Heart right ventricle (tissue), 16 donors: ENCODE measurements at regions not wholly inside any gene's neighbourhood (a gene's known extent, or its start where the extent isn't known, plus 50 kb on each side); places are given as distances from the start of the nearest gene placed in this dataset.
A peak's percentile ranks its signal among the peaks of the same experiment; 100 is the strongest.

Experiments
- ATAC-seq, 8 donors: fragments of 200-7000 bp; cut with Tn5 transposase; one replicate each; pipeline ENCODE4 v1.9.1; 2020; ENCODE audit warnings: mild to moderate bottlenecking in 8 of 8, moderate library complexity in 8 of 8, moderate number of reproducible peaks in 1 of 8
- DNase-seq, 2 donors: peaks; one replicate each; pipeline ENCODE4 v3.0.0-alpha.2; 2020
- H3K27ac ChIP-seq, 10 donors: fragments of 200-600 bp; sonication (generic) in 2 of 10; one replicate each; pipeline versions ENCODE4 v1.5.0 to v1.8.0; 2020 to 2022; ENCODE audit warnings: mild to moderate bottlenecking in 3 of 10
- H3K27me3 ChIP-seq, 7 donors: fragments of 200-600 bp; one replicate each; pipeline ENCODE4 v1.8.0; 2021 to 2022; ENCODE audit warnings: mild to moderate bottlenecking in 2 of 7
- H3K36me3 ChIP-seq, 9 donors: fragments of 200-600 bp; sonication (generic) in 1 of 9; one replicate each; pipeline versions ENCODE4 v1.5.0 to v1.8.0; 2020 to 2022; ENCODE audit warnings: mild to moderate bottlenecking in 2 of 9
- H3K4me1 ChIP-seq, 9 donors: fragments of 200-600 bp; sonication (generic) in 1 of 9; one replicate each; pipeline versions ENCODE4 v1.5.0 to v1.8.0; 2020 to 2022; ENCODE audit warnings: mild to moderate bottlenecking in 4 of 9
- H3K4me3 ChIP-seq, 10 donors: fragments of 200-600 bp; sonication (generic) in 2 of 10; one replicate each; pipeline versions ENCODE4 v1.5.0 to v1.8.0; 2020 to 2022; ENCODE audit warnings: mild to moderate bottlenecking in 7 of 10, moderate library complexity in 2 of 10
- H3K9me3 ChIP-seq, 11 donors: fragments of 200-600 bp in 10 of 11; sonication (generic) in 2 of 11; one replicate each; pipeline versions ENCODE4 v1.5.0 to v1.8.0; 2013 to 2022; ENCODE audit warnings: mild to moderate bottlenecking in 2 of 11, control low read depth in 1 of 11, moderate library complexity in 1 of 11
- CTCF ChIP-seq, 9 donors: fragments of 200-600 bp; sonication (generic) in 2 of 9; IDR thresholded peaks; one replicate each; pipeline versions ENCODE4 v1.5.0 to v1.8.0; 2021 to 2022; ENCODE audit warnings: antibody characterized with exemption in 9 of 9, mild to moderate bottlenecking in 5 of 9, moderate library complexity in 1 of 9
- WGBS, 2 donors: extraction: QIAGEN DNeasy Blood & Tissue Kit; methylation state at CpG; one replicate each; pipeline ENCODE4 v1.1.7; 2013; ENCODE audit warnings: inconsistent platforms in 1 of 2; 5-methylcytosine and 5-hydroxymethylcytosine counted together
- intact Hi-C, 10 donors: fragments of 100-400 bp; cut with DNase I; formaldehyde crosslinking; loops; one replicate each; pipeline versions ENCODE4 v1.11.1 to v1.14.2; 2022
- donor health status: Arrhythmogenic right ventricular cardiomyopathy.
- donor health status: ischemic (EF 13 %, LVEDD 7.1; RV severe dilation, severe dysfunction).
- donor health status: healthy with polysubstance abuse.
- donor health status: DM: no; HTN: yes; CAD: no.
- donor health status: DM: no; HTN: no; CAD: no.
- donor health status: ischemic (EF 25% LVEDD 6.9; RV normal size, moderate dysfunction).
- donor health status: ischemic (EF 25% LVEDD 5.7; RV mildly dilated, moderate dysfunction).
- donor health status: healthy.
- donor health status: DM: yes; HTN: yes; CAD: no.
- donor health status: Ischemic cardiomyopathy.
- donor health status: ischemic (EF 35%, LVEDD 5.7; RV mildly dilated, moderate dysfunction).
- donor health status: nonischemic (EF 11% LVEDD 7.7; RV severe dilation, severe dysfunction).
- donor health status: DM: yes; HTN: yes; CAD: no.
- donor health status: PGD.
- donor health status: ischemic (EF 29% LVEDD 5.4; RV normal size, mild dysfunction).
- donor health status: nonischemic (EF 23%, LVEDD 6.1; RV moderate dilation, normal function).

- Histone ChIP-seq H3K4me1 (peaks cover 0 to 4% (median 0%) of the 10 kb centered on the region in 9 donors), H3K36me3 (no peaks in the 10 kb centered on the region), H3K9me3 (no peaks in the 10 kb centered on the region), H3K4me3 (no peak overlapping the region), H3K27ac (no peak overlapping the region), H3K27me3 (peaks cover 0 to 32% (median 5%) of the 10 kb centered on the region in 7 donors)
- peak in 1 of 9 donors; percentile 17 for TF ChIP-seq CTCF (IDR thresholded peaks at IDR 0.05)
- ATAC-seq, result peak in 2 of 8 donors; percentile 30 to 56
- no peak for DNase-seq
- 2 to 8% methylated on average over 6 of the region's 6 CpGs for WGBS, 2 donors
- intact Hi-C loops, result no loop called here
These were observed 149.6 kb upstream of the OPCML start for GRCh38 chr11:133681901-133682300.

GRCh38 chr11:133679896-133680295 is 147.6 kb upstream of the OPCML start:
- Histone ChIP-seq H3K4me1 (no peaks in the 10 kb centered on the region), H3K27me3 (peaks cover 0 to 32% (median 5%) of the 10 kb centered on the region in 7 donors), H3K27ac (no peak overlapping the region), H3K36me3 (no peaks in the 10 kb centered on the region), H3K4me3 (no peak overlapping the region), H3K9me3 (no peaks in the 10 kb centered on the region)
- no peak for ATAC-seq
- no peak for TF ChIP-seq CTCF (IDR thresholded peaks at IDR 0.05)
- WGBS, 2 donors, result 92 to 93% methylated on average over 5 of the region's 5 CpGs
- no peak for DNase-seq
- intact Hi-C loops, result no loop called here

DNA sequence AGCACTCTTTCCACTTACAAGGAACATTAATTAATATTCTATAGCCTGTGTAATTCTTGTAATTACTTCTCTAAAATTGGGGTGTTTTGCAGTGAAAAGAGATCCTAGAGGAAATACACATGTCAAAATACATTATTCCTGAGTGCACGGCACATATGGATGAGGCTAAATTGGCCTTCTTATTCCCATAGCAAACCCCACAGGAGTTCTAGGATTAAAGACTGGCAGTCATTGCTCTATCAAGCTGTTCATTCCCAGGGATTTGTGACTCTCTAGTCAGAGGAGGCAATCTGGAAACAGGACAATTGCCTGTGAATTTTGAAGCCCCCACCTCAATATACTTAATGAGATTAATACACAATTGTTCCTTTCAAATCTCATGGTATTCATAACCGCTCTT is 145.9 kb upstream of the OPCML start:
- ATAC-seq (no peak), DNase-seq (no peak)
- Histone ChIP-seq H3K4me1 (no peaks in the 10 kb centered on the region), H3K27me3 (peaks cover 0 to 22% (median 5%) of the 10 kb centered on the region in 7 donors), H3K9me3 (no peaks in the 10 kb centered on the region), H3K4me3 (no peak overlapping the region), H3K36me3 (no peaks in the 10 kb centered on the region), H3K27ac (no peak overlapping the region)
- intact Hi-C loops, result no loop called here
- WGBS, 2 donors, result 82 to 96% methylated on average over 2 of the region's 2 CpGs
- TF ChIP-seq CTCF (IDR thresholded peaks at IDR 0.05), result no peak

- Histone ChIP-seq H3K27ac (no peak overlapping the region), H3K4me3 (no peak overlapping the region), H3K9me3 (no peaks in the 10 kb centered on the region), H3K27me3 (peaks cover 0 to 19% (median 0%) of the 10 kb centered on the region in 7 donors), H3K4me1 (no peaks in the 10 kb centered on the region), H3K36me3 (no peaks in the 10 kb centered on the region)
- no peak for DNase-seq
- no peak for TF ChIP-seq CTCF (IDR thresholded peaks at IDR 0.05)
- WGBS, 2 donors, result 51 to 58% methylated on average over 3 of the region's 3 CpGs
- ATAC-seq, result no peak
- intact Hi-C loops, result no loop called here
These were observed 145.1 kb upstream of the OPCML start for GRCh38 chr11:133677387-133677786.
